ENCODE measurements at regions not wholly inside any gene's neighbourhood (a gene's known extent, or its start where the extent isn't known, plus 50 kb on each side); places are given as distances from the start of the nearest gene placed in this dataset.
"Not testable (repeated sequence)": the region's sequence is repeated elsewhere in the genome, so short reads cannot be mapped to it uniquely, and the experiment has no call there.

GRCh38 chr5:89208392-89208791 is 325.4 kb upstream of the MEF2C start:
- DNase-seq (ENCODE audit: low spot score) = no peak

GRCh38 chr5:89204756-89205155 is 321.8 kb upstream of the MEF2C start:
- DNase-seq (ENCODE audit: low spot score) = no peak

- no peak for DNase-seq (ENCODE audit: low spot score)
These were observed 320.6 kb upstream of the MEF2C start for GRCh38 chr5:89203611-89204010.

- DNase-seq (ENCODE audit: low spot score) = no peak
These were observed 317.9 kb upstream of the MEF2C start for GRCh38 chr5:89200899-89201298.

GRCh38 chr5:89199306-89199705 is 316.3 kb upstream of the MEF2C start:
- DNase-seq (ENCODE audit: low spot score) = no peak

GRCh38 chr5:89191374-89191773 is 308.4 kb upstream of the MEF2C start:
- DNase-seq (ENCODE audit: low spot score) = no peak

GRCh38 chr5:89190515-89191265 is 307.7 kb upstream of the MEF2C start:
- DNase-seq (ENCODE audit: low spot score) = no peak

GRCh38 chr5:89187883-89188465 is 305.0 kb upstream of the MEF2C start:
- no peak for DNase-seq (ENCODE audit: low spot score)

GRCh38 chr5:89187268-89187667 is 304.3 kb upstream of the MEF2C start:
- DNase-seq (ENCODE audit: low spot score) = no peak

GRCh38 chr5:89181546-89181945 is 298.6 kb upstream of the MEF2C start:
- DNase-seq (ENCODE audit: low spot score) = no peak

GRCh38 chr5:89179731-89180130 is 296.7 kb upstream of the MEF2C start:
- DNase-seq (ENCODE audit: low spot score) = no peak

GRCh38 chr5:89178541-89178940 is 295.6 kb upstream of the MEF2C start:
- DNase-seq (ENCODE audit: low spot score) = no peak

- DNase-seq (ENCODE audit: low spot score) = no peak
These were observed 290.5 kb upstream of the MEF2C start for GRCh38 chr5:89173528-89173927.

- DNase-seq (ENCODE audit: low spot score) = no peak
These were observed 285.8 kb upstream of the MEF2C start for GRCh38 chr5:89168766-89169165.

GRCh38 chr5:89164703-89165102 is 281.7 kb upstream of the MEF2C start:
- not testable (repeated sequence) for DNase-seq (ENCODE audit: low spot score)

- no peak for DNase-seq (ENCODE audit: low spot score)
These were observed 273.2 kb upstream of the MEF2C start for GRCh38 chr5:89156226-89156625.

- DNase-seq (ENCODE audit: low spot score) = peak; percentile 6
These were observed 264.0 kb upstream of the MEF2C start for GRCh38 chr5:89147031-89147430.

- DNase-seq (ENCODE audit: low spot score) = no peak
These were observed 254.2 kb upstream of the MEF2C start for GRCh38 chr5:89137148-89137547.

GRCh38 chr5:89133975-89134374 is 251.0 kb upstream of the MEF2C start:
- no peak for DNase-seq (ENCODE audit: low spot score)

- no peak for DNase-seq (ENCODE audit: low spot score)
These were observed 250.1 kb upstream of the MEF2C start for GRCh38 chr5:89133129-89133528.

- DNase-seq (ENCODE audit: low spot score) = no peak
These were observed 247.9 kb upstream of the MEF2C start for GRCh38 chr5:89130851-89131250.

GRCh38 chr5:89129941-89130340 is 247.0 kb upstream of the MEF2C start:
- no peak for DNase-seq (ENCODE audit: low spot score)

- no peak for DNase-seq (ENCODE audit: low spot score)
These were observed 246.1 kb upstream of the MEF2C start for GRCh38 chr5:89128906-89129625.

All from AG08395 (cell line).